ENCODE measurements at regions not wholly inside any gene's neighbourhood (a gene's known extent, or its start where the extent isn't known, plus 50 kb on each side); places are given as distances from the start of the nearest gene placed in this dataset.

DNA sequence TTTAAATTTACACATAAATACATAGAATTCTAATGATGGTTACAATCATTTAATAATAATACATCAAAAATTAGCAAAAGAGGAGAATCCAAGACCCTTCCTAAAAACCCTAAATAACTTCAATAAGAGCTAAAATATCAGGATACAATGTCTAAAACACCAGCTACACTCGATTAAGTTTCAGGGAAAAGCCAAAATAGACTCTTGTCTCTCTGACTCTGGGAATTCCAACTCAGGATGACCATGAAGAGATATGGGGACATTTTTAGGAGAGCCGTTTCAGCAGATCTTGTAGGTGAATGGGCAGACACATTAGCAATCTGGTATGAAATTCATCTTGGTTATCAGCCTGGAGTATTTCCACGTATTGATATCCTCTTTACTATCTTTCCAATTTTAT, 193.3 kb upstream of the NR3C1 start:
- DNase-seq (ENCODE audit: low spot score), result no peak
- H3K4me3 ChIP-seq (replicated peaks in 1 of 3; ENCODE audit: insufficient read depth in 1 of 3, low read depth in 2 of 3, low read length in 3 of 3), result no peak overlapping the region
- peak overlapping the region; percentile 89 for H3K27ac ChIP-seq (ENCODE audit: extremely low read length, insufficient read depth, low read length)
- in situ Hi-C loops (cut with HindIII; ENCODE audit: extremely low pct_ligation_motif_present, low pct_unique_long_range_greater_than_20kb), result no loop called here
- peaks cover 89% of the 10 kb centered on the region for H3K4me1 ChIP-seq (ENCODE audit: insufficient read depth, low read length)
- no peaks in the 10 kb centered on the region for H3K27me3 ChIP-seq (ENCODE audit: control insufficient read depth in 1 of 2, insufficient read depth in 2 of 2, low read length in 2 of 2)
- no peaks in the 10 kb centered on the region for H4K20me1 ChIP-seq (ENCODE audit: insufficient read depth, low read length)
- ChIA-PET POLR2A (interaction anchor here (0.8 to 1.0 kb wide), 2 partner anchors 33 to 39 kb away, joined by 3 read pairs; no protein-coding TSS in a partner anchor), CTCF (ENCODE audit: low intra/inter-chr PET ratio, low total read pairs) (no interaction called here)
- no peak overlapping the region for H2AFZ ChIP-seq (ENCODE audit: low read length)
- H3K9me3 ChIP-seq (ENCODE audit: low read length), result no peaks in the 10 kb centered on the region
- H3K4me2 ChIP-seq (ENCODE audit: low read depth, low read length), result peak overlapping the region; percentile 59; the same call in 1 of the 2 replicates
- no peaks in the 10 kb centered on the region for H3K36me3 ChIP-seq (replicated peaks in 1 of 2; ENCODE audit: control insufficient read depth in 1 of 2, insufficient read depth in 2 of 2, low read length in 2 of 2)
- TF ChIP-seq ZNF569 (CRISPR knock-in tag; IDR thresholded peaks at IDR 0.05; ENCODE audit: borderline replicate concordance), result no peak
- TF ChIP-seq RBM22 (optimal IDR thresholded peaks at IDR 0.05; ENCODE audit: low read length), result no peak
- TF ChIP-seq, protein P1, sequence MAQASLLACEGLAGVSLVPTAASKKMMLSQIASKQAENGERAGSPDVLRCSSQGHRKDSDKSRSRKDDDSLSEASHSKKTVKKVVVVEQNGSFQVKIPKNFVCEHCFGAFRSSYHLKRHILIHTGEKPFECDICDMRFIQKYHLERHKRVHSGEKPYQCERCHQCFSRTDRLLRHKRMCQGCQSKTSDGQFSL (CRISPR knock-in tag; IDR thresholded peaks at IDR 0.05), result no peak
- TF ChIP-seq, protein P2, sequence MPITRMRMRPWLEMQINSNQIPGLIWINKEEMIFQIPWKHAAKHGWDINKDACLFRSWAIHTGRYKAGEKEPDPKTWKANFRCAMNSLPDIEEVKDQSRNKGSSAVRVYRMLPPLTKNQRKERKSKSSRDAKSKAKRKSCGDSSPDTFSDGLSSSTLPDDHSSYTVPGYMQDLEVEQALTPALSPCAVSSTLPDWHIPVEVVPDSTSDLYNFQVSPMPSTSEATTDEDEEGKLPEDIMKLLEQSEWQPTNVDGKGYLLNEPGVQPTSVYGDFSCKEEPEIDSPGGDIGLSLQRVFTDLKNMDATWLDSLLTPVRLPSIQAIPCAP (CRISPR knock-in tag; IDR thresholded peaks at IDR 0.05; ENCODE audit: low read depth), result no peak
- TF ChIP-seq SRF (IDR thresholded peaks at IDR 0.05; ENCODE audit: low read depth, low read length), result no peak
- no peak for ATAC-seq
- H3K79me2 ChIP-seq (ENCODE audit: insufficient read depth, low read length), result no peaks in the 10 kb centered on the region
- 87% methylated on average over 3 of the region's 3 CpGs for WGBS (ENCODE audit: low lambda C conversion rate)
- BruUV-seq (replicated peaks), result TSS peak; percentile 96
- no peak for FAIRE-seq
- intact Hi-C loops (cut with micrococcal nuclease; ENCODE audit: unreplicated experiment), result loop anchor here (10.0 kb wide), 2 partner anchors 88 to 228 kb away; no protein-coding TSS in a partner anchor
- peak overlapping the region; percentile 74 for H3K9ac ChIP-seq (ENCODE audit: insufficient read depth, low read depth, low read length)

Measured in HepG2 (cell line).